ENCODE measurements at regions not wholly inside any gene's neighbourhood (a gene's known extent, or its start where the extent isn't known, plus 50 kb on each side); places are given as distances from the start of the nearest gene placed in this dataset.
"Not testable (repeated sequence)": the region's sequence is repeated elsewhere in the genome, so short reads cannot be mapped to it uniquely, and the experiment has no call there.

DNA sequence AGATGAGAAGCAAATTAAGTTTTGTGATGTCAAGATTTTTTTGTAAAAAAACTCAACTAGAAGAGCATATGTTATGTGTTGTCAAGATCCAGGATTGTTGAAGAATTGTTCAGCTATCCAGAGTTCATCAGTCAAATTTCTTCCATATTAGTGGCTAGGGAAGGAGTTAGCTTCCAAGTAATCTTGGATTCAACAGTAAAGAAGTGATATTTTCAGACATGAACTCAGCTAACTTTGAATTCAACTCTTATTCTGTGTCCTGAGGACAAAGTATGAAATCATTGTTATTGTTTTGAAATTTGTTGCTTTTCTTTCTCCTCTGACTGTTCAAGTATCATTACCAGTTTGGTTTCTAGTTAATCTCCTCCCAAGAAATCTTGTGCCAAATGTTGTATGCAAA is 589.3 kb upstream of the NOVA1 start:
- intact Hi-C loops (cut with DNase I) = no loop called here
- DNase-seq = no peak

GRCh38 chr14:27190296-27190695 is 592.5 kb upstream of the NOVA1 start:
- no peak for DNase-seq

GRCh38 chr14:27199272-27199671 is 601.4 kb upstream of the NOVA1 start:
- DNase-seq = no peak
- intact Hi-C loops (cut with DNase I) = no loop called here

More at GRCh38 chr14:27190296-27190695, 592.5 kb upstream of the NOVA1 start:
- intact Hi-C loops (cut with DNase I) = no loop called here

GRCh38 chr14:27205036-27205435 is 607.2 kb upstream of the NOVA1 start:
- intact Hi-C loops (cut with DNase I) = no loop called here
- DNase-seq = no peak

DNA sequence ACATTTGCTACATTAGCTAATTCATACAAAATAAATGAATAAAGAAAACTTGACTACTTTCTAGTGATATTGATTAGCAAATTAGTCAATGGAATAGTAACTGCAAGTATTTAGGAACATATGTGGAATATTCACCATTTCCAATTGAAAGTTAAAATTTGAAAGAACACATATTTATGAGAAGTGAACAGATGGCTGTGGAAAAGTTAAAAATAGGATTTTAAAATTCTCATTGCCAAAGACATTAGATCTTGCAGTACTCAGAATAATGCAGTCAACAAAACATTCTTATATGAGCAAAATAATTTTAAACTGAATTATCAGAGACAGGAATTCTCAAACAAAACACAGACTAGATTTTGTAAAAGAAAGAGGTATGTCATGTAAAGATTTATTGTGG is 613.9 kb upstream of the NOVA1 start:
- no peak for DNase-seq
- intact Hi-C loops (cut with DNase I) = no loop called here

GRCh38 chr14:27222671-27223070 is 624.8 kb upstream of the NOVA1 start:
- intact Hi-C loops (cut with DNase I) = no loop called here
- DNase-seq = no peak

DNA sequence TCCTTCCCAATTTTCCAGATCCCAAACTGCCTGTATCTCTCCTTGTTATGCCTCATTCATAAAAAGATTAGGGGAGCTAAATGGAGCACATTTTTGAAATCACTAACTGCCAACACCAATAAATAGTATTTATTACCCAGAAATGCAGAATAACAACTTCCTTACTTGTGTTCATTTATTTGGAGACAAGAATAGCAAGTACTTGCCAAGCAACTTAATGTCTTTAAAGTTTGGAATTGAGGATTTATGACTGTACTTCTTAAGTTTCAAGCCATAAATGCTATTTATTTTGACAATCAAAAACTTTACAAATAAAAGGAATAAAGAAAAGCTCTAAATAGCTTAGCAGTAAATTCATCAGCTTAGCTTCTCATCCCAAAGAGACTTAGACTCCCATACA is 626.1 kb upstream of the NOVA1 start:
- intact Hi-C loops (cut with DNase I) = no loop called here
- DNase-seq = no peak

- intact Hi-C loops (cut with DNase I) = no loop called here
- DNase-seq = no peak
Measured at GRCh38 chr14:27228053-27228452, 630.2 kb upstream of the NOVA1 start.

- intact Hi-C loops (cut with DNase I) = no loop called here
- no peak for DNase-seq
Measured at GRCh38 chr14:27234331-27234730, 636.5 kb upstream of the NOVA1 start.

DNA sequence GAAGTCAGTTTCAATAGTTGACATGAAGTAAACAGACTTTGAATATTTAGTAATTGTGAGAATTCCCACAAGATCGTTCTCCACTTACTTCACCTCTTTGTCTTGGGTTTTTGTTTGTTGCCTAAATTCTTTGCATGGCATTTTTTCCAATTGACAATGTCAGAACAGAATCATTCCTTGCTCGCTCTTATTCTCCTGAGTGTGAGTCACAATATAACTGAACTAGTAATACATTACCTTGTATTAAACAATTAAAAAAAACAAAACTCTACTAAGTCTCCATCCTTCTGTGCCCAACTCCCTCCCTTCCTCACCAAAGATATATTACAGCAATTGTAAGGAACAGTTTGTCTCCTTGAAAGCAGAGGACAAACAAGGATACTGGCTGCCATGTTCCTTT is 638.8 kb upstream of the NOVA1 start:
- DNase-seq = no peak

GRCh38 chr14:27242874-27243273 is 645.0 kb upstream of the NOVA1 start:
- intact Hi-C loops (cut with DNase I) = no loop called here
- DNase-seq = no peak

More for the DNA sequence above, 638.8 kb upstream of the NOVA1 start:
- intact Hi-C loops (cut with DNase I) = no loop called here

- no peak for DNase-seq
- intact Hi-C loops (cut with DNase I) = no loop called here
Measured at GRCh38 chr14:27243365-27243764, 645.5 kb upstream of the NOVA1 start.

DNA sequence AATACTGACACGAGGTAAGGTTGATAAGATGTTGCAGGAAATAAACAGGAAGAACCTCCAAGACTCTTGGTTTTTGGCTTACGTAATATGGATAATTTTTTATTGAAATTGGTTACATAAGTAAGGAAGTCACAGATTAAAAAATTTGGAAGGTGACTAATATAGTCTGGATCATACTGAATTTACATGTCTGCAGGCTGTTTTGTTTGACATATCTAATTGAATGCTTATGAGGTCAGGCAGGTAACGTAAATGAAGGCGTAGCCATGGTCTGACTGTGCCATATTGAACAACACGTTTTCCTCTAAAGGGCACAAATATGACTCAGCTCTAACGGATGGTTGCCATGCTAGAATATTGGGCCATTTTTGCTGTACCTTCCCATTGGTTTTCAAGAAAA is 648.1 kb upstream of the NOVA1 start:
- intact Hi-C loops (cut with DNase I) = no loop called here
- no peak for DNase-seq

DNA sequence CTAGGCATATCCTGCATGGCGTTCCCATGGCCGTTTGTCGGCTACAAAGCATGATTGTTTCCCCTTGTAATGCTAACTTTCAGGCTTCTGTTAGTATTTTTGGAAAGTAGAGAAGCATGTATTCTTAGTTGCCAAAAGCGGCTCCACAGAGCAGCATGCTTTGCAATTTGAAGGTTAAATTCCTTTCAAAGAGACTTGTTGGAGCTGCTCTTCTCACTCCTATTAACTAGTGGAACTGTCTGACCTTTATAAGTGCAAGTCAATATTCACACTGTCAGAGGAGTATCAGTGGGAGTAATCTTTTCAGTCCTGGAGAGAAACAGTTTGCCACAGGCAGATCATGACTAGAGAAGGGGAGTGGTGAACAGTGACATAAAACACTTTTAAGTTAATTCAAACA is 656.1 kb upstream of the NOVA1 start:
- DNase-seq = no peak
- intact Hi-C loops (cut with DNase I) = no loop called here

GRCh38 chr14:27256805-27257204 is 659.0 kb upstream of the NOVA1 start:
- intact Hi-C loops (cut with DNase I) = no loop called here
- no peak for DNase-seq

DNA sequence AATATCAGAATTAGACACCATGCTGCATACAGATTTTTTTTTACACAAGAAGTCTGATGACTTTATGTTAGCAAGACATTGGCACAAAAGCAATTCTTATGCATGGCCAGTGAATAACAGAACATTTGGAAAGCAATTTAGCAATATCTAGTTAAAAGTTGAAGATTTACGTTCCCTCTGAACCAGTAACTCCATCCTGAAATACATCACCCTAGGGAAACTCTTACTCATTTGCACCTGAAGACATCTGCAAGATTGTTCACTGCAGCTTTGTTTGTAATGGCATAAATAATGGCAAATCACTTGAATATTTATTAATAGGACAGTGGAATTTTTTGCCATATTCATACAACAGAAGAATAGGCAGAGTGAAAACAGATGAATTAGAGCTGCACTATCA is 670.0 kb upstream of the NOVA1 start:
- intact Hi-C loops (cut with DNase I) = no loop called here
- DNase-seq = no peak

- DNase-seq = no peak
- intact Hi-C loops (cut with DNase I) = no loop called here
Measured at GRCh38 chr14:27270716-27271115, 672.9 kb upstream of the NOVA1 start.

GRCh38 chr14:27278341-27278740 is 680.5 kb upstream of the NOVA1 start:
- intact Hi-C loops (cut with DNase I) = no loop called here
- no peak for DNase-seq

GRCh38 chr14:27305441-27305945 is 707.7 kb upstream of the NOVA1 start:
- DNase-seq = no peak
- intact Hi-C loops (cut with DNase I) = no loop called here

GRCh38 chr14:27312730-27313129 is 714.9 kb upstream of the NOVA1 start:
- DNase-seq = peak in 1 of 10 donors; percentile 60

GRCh38 chr14:27314231-27314630 is 716.4 kb upstream of the NOVA1 start:
- DNase-seq = no peak
- intact Hi-C loops (cut with DNase I) = no loop called here

More at GRCh38 chr14:27312730-27313129, 714.9 kb upstream of the NOVA1 start:
- intact Hi-C loops (cut with DNase I) = not testable (repeated sequence)

GRCh38 chr14:27315477-27315876 is 717.6 kb upstream of the NOVA1 start:
- intact Hi-C loops (cut with DNase I) = no loop called here
- no peak for DNase-seq

- intact Hi-C loops (cut with DNase I) = no loop called here
- no peak for DNase-seq
Measured at GRCh38 chr14:27315947-27316346, 718.1 kb upstream of the NOVA1 start.

All from posterior cingulate gyrus (tissue), 11 donors.